H9 (cell line): ENCODE measurements at regions not wholly inside any gene's neighbourhood (a gene's known extent, or its start where the extent isn't known, plus 50 kb on each side); places are given as distances from the start of the nearest gene placed in this dataset.

Experiments used
- DNase-seq: peaks from one replicate; pipeline ENCODE4 v3.0.0-alpha.2; 2017
- H2AFZ ChIP-seq: one replicate; pipeline ENCODE4 v1.6.1; 2013; ENCODE audit warnings: mild to moderate bottlenecking, low read length, control low read depth, moderate library complexity
- H2AK5ac ChIP-seq: 2 replicates; pipeline ENCODE4 v1.6.1; 2013; ENCODE audit warnings: low read length, control low read depth, mixed read lengths; ENCODE audit not compliant: insufficient read length
- H2BK120ac ChIP-seq: one replicate; pipeline ENCODE4 v1.6.1; 2013; ENCODE audit warnings: low read depth, mild to moderate bottlenecking, low read length, control low read depth, inconsistent platforms; ENCODE audit not compliant: poor library complexity, severe bottlenecking
- H2BK12ac ChIP-seq: 2 replicates; pipeline ENCODE4 v1.6.1; 2013; ENCODE audit warnings: low read length, control low read depth, mixed read lengths, low read depth; ENCODE audit not compliant: insufficient read length
- H2BK15ac ChIP-seq: 2 replicates; pipeline ENCODE4 v1.6.1; 2013; ENCODE audit warnings: low read depth, low read length, control low read depth
- H2BK20ac ChIP-seq: one replicate; pipeline ENCODE4 v1.6.1; 2013; ENCODE audit warnings: low read depth, mild to moderate bottlenecking, low read length, control low read depth, inconsistent platforms; ENCODE audit not compliant: poor library complexity, severe bottlenecking
- H2BK5ac ChIP-seq: 2 replicates; pipeline ENCODE4 v1.6.1; 2013; ENCODE audit warnings: low read length, control low read depth, mixed read lengths; ENCODE audit not compliant: insufficient read length
- H3K14ac ChIP-seq: 2 replicates; pipeline ENCODE4 v1.6.1; 2013; ENCODE audit warnings: low read length, control low read depth; ENCODE audit not compliant: insufficient read depth
- H3K18ac ChIP-seq: 2 replicates; pipeline ENCODE4 v1.6.1; 2013; ENCODE audit warnings: low read depth, mild to moderate bottlenecking, mixed read lengths, low read length, control low read depth; ENCODE audit not compliant: insufficient read length
- H3K23ac ChIP-seq: 2 replicates; pipeline ENCODE4 v1.6.1; 2013; ENCODE audit warnings: low read length, control low read depth, mixed read lengths, low read depth; ENCODE audit not compliant: insufficient read length
- H3K23me2 ChIP-seq: 2 replicates; pipeline ENCODE4 v1.6.1; 2013; ENCODE audit warnings: low read depth, mild to moderate bottlenecking, mixed read lengths, low read length, control low read depth; ENCODE audit not compliant: insufficient read length, poor library complexity, severe bottlenecking
- H3K27ac ChIP-seq: 2 replicates; pipeline ENCODE4 v1.5.1; 2013; ENCODE audit warnings: low read length, control low read depth, mixed read lengths, low read depth; ENCODE audit not compliant: insufficient read length
- H3K27me3 ChIP-seq: 2 replicates; pipeline ENCODE4 v1.6.1; 2013; ENCODE audit warnings: low read length, control low read depth, inconsistent platforms; ENCODE audit not compliant: insufficient read depth
- H3K4ac ChIP-seq: 2 replicates; pipeline ENCODE4 v1.6.1; 2013; ENCODE audit warnings: low read depth, mild to moderate bottlenecking, control low read depth, inconsistent platforms, low read length, moderate library complexity
- H3K4me1 ChIP-seq: 2 replicates; pipeline ENCODE4 v1.6.1; 2013; ENCODE audit warnings: low read length, control low read depth, inconsistent platforms; ENCODE audit not compliant: insufficient read depth
- H3K4me2 ChIP-seq: 2 replicates; pipeline ENCODE4 v1.6.1; 2013; ENCODE audit warnings: low read length, control low read depth, mixed read lengths; ENCODE audit not compliant: insufficient read length, insufficient read depth
- H3K56ac ChIP-seq: 2 replicates; pipeline ENCODE4 v1.6.1; 2013; ENCODE audit warnings: low read depth, mild to moderate bottlenecking, mixed read lengths, low read length, control low read depth; ENCODE audit not compliant: insufficient read length
- H3K79me1 ChIP-seq: 2 replicates; pipeline ENCODE4 v1.6.1; 2013; ENCODE audit warnings: low read depth, mild to moderate bottlenecking, moderate library complexity, low read length, control low read depth, inconsistent platforms; ENCODE audit not compliant: insufficient read depth, poor library complexity, severe bottlenecking
- H3K79me2 ChIP-seq: 2 replicates; pipeline ENCODE4 v1.6.1; 2013; ENCODE audit warnings: low read length, control low read depth, inconsistent platforms; ENCODE audit not compliant: insufficient read depth
- H3K9ac ChIP-seq: 2 replicates; pipeline ENCODE4 v1.6.1; 2013; ENCODE audit warnings: low read length, control low read depth, mixed read lengths; ENCODE audit not compliant: insufficient read length; ENCODE audit errors: extremely low read depth
- H3K9me3 ChIP-seq: one replicate; pipeline ENCODE4 v1.6.1; 2013; ENCODE audit warnings: low read depth, low read length, inconsistent platforms; ENCODE audit not compliant: control insufficient read depth
- H3T11ph ChIP-seq: one replicate; pipeline ENCODE4 v1.6.1; 2013; ENCODE audit warnings: mild to moderate bottlenecking, low read length, control low read depth, inconsistent platforms
- H4K20me1 ChIP-seq: one replicate; pipeline ENCODE4 v1.6.1; 2013; ENCODE audit not compliant: control insufficient read depth, insufficient read length, insufficient read depth
- H4K5ac ChIP-seq: 2 replicates; pipeline ENCODE4 v1.6.1; 2013; ENCODE audit warnings: low read depth, mild to moderate bottlenecking, mixed read lengths, low read length, control low read depth; ENCODE audit not compliant: insufficient read length
- H4K8ac ChIP-seq: replicated peaks from 2 replicates; pipeline ENCODE4 v1.6.1; 2013; ENCODE audit warnings: low read length, control low read depth, mixed read lengths, low read depth; ENCODE audit not compliant: insufficient read length
- H4K91ac ChIP-seq: 2 replicates; pipeline ENCODE4 v1.6.1; 2013; ENCODE audit warnings: low read depth, mild to moderate bottlenecking, moderate library complexity, mixed read lengths, low read length, control low read depth; ENCODE audit not compliant: insufficient read length
- H3K27ac Mint-ChIP-seq, 3 experiments: 2 replicates in 2 of 3; 3 replicates in 1 of 3; pipeline ENCODE4 v1.8.0; 2020 to 2021; ENCODE audit warnings: mixed read lengths in 3 of 3, mild to moderate bottlenecking in 1 of 3, moderate library complexity in 1 of 3
- H3K27me3 Mint-ChIP-seq: 2 replicates; pipeline ENCODE4 v1.8.0; 2021; ENCODE audit warnings: low read depth, mild to moderate bottlenecking, moderate library complexity, mixed read lengths
- H3K36me3 Mint-ChIP-seq, 3 experiments: 2 replicates in 2 of 3; 3 replicates in 1 of 3; pipeline ENCODE4 v1.8.0; 2020 to 2021; ENCODE audit warnings: low read depth in 3 of 3, mixed read lengths in 3 of 3; ENCODE audit not compliant: insufficient read depth in 1 of 3
- H3K4me1 Mint-ChIP-seq, 2 experiments: 2 replicates each; pipeline ENCODE4 v1.8.0; 2020; ENCODE audit warnings: mixed read lengths in 2 of 2
- H3K4me3 Mint-ChIP-seq, 2 experiments: 2 replicates in 1 of 2; 3 replicates in 1 of 2; pipeline ENCODE4 v1.8.0; 2020 to 2021; ENCODE audit warnings: mild to moderate bottlenecking in 2 of 2, mixed read lengths in 2 of 2, moderate library complexity in 1 of 2
- H3K9me3 Mint-ChIP-seq, 2 experiments: 2 replicates in 1 of 2; 3 replicates in 1 of 2; pipeline ENCODE4 v1.8.0; 2020; ENCODE audit warnings: mild to moderate bottlenecking in 2 of 2, mixed read lengths in 2 of 2, moderate library complexity in 1 of 2
- CTCF ChIP-seq: fragments of 200-600 bp; sonication (generic); conservative IDR thresholded peaks from 3 replicates; pipeline ENCODE4 v1.8.0; 2021; ENCODE audit warnings: antibody characterized with exemption, mild to moderate bottlenecking
- WGBS: extraction: QIAGEN DNeasy Blood & Tissue Kit; methylation state at CpG from one replicate; pipeline ENCODE4 v1.1.7; 2013; ENCODE audit warnings: missing lambda C conversion rate, low lambda C conversion rate, mixed read lengths; ENCODE audit not compliant: insufficient read length; ENCODE audit errors: extremely low coverage; 5-methylcytosine and 5-hydroxymethylcytosine counted together

GRCh38 chr13:60970736-60971135, 444.9 kb downstream of the PCDH20 start:
- Histone ChIP-seq H3K56ac (no peak overlapping the region), H2AFZ (no peak overlapping the region), H3K27ac (no peak overlapping the region), H3K4me1 (peaks cover 5% of the 10 kb centered on the region; the same call in 1 of the 2 replicates), H2BK15ac (no peak overlapping the region), H4K5ac (no peak overlapping the region), H4K91ac (no peak overlapping the region), H3K79me2 (no peaks in the 10 kb centered on the region), H3K23ac (no peak overlapping the region), H2BK20ac (no peak overlapping the region), H3K27me3 (no peaks in the 10 kb centered on the region), H3K23me2 (no peaks in the 10 kb centered on the region), H3K14ac (no peak overlapping the region), H2BK5ac (no peak overlapping the region), H4K20me1 (no peaks in the 10 kb centered on the region), H3K9me3 (no peaks in the 10 kb centered on the region), H2AK5ac (no peak overlapping the region), H2BK12ac (no peak overlapping the region), H4K8ac (no peak overlapping the region), H2BK120ac (no peak overlapping the region), H3K9ac (no peak overlapping the region), H3K79me1 (no peaks in the 10 kb centered on the region), H3K4ac (no peak overlapping the region), H3T11ph (no peak overlapping the region), H3K4me2 (no peak overlapping the region), H3K18ac (no peak overlapping the region)
- Mint-ChIP-seq H3K27ac (no peak overlapping the region), H3K4me3 (no peak overlapping the region), H3K9me3 (peaks cover 0 to 15% of the 10 kb centered on the region in 2 experiments; a peak in 3 of 5 replicates), H3K4me1 (peaks cover 16 to 19% of the 10 kb centered on the region in 2 experiments), H3K27me3 (no peaks in the 10 kb centered on the region), H3K36me3 (peaks cover 5 to 17% (median 7%) of the 10 kb centered on the region in 3 experiments; a peak in 5 of 7 replicates)
- no CpG with 5 or more reads among the region's 4 CpGs for WGBS
- TF ChIP-seq CTCF, result no peak
- peak; percentile 39 for DNase-seq
